GM19372 (cell line): ENCODE measurements at regions not wholly inside any gene's neighbourhood (a gene's known extent, or its start where the extent isn't known, plus 50 kb on each side); places are given as distances from the start of the nearest gene placed in this dataset.
"Not testable (repeated sequence)": the region's sequence is repeated elsewhere in the genome, so short reads cannot be mapped to it uniquely, and the experiment has no call there.

Source experiments
- ATAC-seq: cut with Tn5 transposase; IDR thresholded peaks from one replicate; pipeline ENCODE4 v1.9.1; 2021; ENCODE audit warnings: mild to moderate bottlenecking, low read depth, moderate library complexity; ENCODE audit not compliant: unreplicated experiment

- ATAC-seq = no peak
Measured at GRCh38 chr11:105432241-105432995, 177.5 kb upstream of the GRIA4 start.

DNA sequence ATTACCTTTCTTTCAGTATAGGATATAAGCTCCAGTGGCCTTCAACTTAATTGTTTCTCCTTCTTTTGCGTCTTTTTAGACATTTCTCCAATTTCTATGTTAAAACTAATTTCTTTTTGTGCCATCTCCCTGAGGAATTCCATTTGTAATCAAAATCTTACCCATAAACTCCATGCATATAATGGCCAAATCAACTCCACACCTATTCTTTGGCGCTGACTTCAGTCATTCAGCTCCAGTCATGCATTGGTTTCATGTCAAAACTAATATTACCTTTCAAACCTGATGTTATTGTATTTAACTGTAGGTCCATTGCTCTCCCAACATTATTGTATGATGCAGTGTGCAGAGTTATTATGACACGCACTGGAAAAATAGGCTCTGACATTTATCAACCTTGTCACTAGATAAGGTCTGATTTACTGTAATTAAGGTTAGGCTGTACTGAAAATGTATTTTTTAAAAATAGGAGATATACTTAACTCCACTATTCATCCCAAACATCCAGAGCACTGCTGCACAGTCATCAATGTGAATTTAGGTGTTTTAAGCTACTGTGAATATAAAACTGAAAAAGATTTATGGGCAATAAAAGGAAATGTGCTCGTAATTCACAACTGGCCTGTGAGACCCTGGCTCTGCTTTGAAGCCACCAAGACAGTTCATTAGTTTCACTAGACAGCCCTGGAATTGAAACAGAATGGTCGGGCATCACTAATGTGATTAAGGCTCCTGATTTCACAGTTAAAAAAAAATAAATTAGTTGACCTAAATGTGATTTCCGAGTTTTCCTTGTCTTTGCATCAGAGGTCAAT lies 180.6 kb upstream of the GRIA4 start:
- ATAC-seq = no peak

DNA sequence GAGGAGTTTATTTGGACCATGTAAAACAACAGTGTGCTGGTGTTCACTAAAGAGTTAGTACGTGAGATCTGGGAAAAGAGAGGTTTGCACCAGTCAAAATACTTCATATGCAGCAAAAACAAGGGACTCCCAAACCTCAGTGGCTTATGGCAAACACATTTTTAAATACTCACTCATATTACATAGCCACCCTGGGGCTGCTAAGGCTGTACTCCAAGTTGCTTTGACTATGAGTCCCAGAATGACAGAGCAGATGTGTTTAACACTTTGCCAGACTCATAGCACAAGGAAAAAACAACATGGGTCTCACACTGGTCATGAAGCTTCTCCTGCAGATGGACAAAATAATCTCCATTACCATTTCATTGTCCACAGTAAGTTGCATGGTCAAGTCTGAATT lies 202.8 kb upstream of the GRIA4 start:
- ATAC-seq = no peak

DNA sequence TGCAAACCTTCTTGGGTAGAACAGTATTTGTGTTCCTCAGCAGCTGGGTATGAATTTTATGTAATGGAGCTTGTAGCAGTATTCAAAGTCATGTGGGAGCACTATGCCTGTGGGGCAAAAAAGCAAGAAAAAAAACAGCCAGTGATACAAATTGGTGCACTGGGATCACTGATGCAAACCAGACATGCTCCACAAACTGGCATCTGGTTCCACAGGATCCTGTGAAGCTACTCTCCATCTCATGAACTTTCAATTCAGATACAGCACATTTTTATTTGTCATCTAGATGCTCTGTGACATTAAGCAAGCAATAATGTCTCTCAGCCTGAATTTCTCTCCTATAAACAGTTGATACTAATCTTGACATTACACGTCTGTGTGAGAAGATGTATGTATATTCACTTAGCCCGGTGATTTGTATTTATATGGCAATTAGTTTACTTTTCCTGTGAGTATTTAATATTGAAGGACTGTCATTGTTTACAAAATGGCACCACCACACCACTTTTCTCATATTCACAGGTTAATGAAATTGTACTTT lies 208.5 kb upstream of the GRIA4 start:
- no peak for ATAC-seq

- no peak for ATAC-seq
Measured at GRCh38 chr11:105399511-105399910, 210.4 kb upstream of the GRIA4 start.

DNA sequence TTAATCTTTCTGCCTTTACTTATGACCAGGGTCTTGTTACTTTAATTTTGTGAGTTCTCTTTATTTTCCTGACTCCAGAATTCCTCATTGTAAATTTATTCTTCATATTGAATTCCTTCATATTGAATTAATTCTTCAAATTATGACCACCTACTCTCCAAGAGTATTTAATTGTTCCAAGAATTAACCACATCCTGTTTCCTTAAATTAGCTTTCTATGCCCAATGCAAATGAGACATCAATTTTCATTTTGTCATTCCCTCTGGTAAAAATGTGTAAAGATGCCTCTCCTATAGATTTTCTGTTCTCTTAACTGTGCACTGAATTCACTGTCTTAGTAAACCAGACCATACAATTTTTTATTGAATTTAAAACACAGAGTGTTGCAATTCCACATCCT lies 211.2 kb upstream of the GRIA4 start:
- ATAC-seq = no peak

- ATAC-seq = no peak
Measured at GRCh38 chr11:105393326-105393725, 216.5 kb upstream of the GRIA4 start.

DNA sequence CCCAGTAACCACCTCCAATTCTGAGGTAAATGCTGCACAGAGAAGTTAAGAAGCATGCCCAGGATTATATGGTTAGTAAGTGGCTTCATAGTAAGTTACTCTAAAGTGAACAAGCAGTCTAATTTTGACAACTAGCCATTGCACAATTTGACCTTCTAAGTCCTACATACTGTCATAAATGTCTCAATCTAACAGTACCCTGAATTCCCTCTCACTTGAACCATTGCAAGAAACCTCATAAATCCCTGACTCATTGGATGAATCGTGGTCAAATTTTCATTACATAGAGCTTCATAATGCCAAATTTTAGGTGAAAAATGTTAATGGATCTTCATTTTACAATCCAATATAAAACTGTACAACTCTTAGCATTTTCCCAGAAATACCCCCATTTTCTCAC lies 217.3 kb upstream of the GRIA4 start:
- ATAC-seq = no peak

DNA sequence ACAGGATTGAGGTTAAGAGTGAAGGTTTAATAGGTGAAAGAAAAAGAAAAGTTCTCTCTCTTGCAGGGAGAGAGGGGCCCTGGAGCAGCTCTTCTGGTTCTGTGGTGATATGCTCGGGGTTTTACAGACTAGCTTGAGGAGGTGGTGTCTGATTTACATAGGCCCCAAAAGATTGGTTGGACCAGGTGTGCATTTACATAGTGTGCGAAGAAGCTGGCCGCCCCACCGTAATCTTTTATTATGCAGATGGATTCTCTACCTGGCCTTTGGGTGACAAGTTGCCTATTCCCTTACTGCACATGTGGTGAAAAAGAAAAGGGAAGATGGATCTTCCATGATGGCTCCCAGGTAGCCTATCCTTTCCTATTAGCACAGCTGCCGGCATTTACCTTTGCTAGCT lies 219.9 kb upstream of the GRIA4 start:
- ATAC-seq = no peak

GRCh38 chr11:105388006-105388405 lies 221.9 kb upstream of the GRIA4 start:
- ATAC-seq = no peak

GRCh38 chr11:105381941-105382340 lies 227.9 kb upstream of the GRIA4 start:
- ATAC-seq = no peak

GRCh38 chr11:105377870-105378269 lies 232.0 kb upstream of the GRIA4 start:
- no peak for ATAC-seq

- ATAC-seq = no peak
Measured at GRCh38 chr11:105372206-105372605, 232.6 kb upstream of the CARD18 start.

DNA sequence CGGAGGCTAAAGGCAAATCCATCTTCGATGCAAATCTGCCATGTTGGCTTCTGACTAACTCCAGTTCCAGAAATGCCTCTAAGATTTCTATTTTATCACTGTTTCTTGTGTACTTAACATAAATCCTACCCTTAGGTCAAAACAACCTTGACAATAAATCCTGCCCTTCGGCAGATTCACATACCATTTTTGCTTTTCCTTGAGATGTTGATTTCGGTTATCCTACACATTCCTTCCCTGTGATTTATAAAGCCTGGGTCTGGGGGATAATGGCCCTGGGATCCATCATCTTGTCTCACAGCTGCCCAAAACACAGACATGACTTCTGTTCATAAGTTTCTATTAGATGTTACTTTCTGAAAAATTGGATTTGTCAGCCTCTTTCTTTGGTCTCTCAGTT lies 231.7 kb upstream of the CARD18 start:
- ATAC-seq = no peak

DNA sequence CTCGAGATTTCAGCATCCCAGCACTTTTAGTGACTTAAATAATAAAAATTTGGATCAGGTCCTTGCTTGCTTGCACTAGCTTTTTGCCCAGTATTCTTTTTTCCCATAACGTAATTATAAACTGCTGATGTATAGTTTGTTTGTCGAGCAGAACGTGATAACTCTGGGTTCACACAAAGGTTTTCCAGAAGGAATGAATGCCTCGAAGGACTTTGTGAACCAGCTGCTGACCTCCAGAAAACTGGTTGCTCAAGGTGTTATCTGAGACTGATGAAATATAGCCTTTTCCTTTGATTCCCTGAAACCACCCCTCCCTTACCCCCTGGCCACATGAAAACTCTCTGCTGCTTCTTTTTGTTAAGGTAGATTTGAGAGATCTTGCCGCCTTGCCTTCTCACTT lies 229.1 kb upstream of the CARD18 start:
- ATAC-seq = no peak

- ATAC-seq = no peak
Measured at GRCh38 chr11:105367129-105367528, 227.6 kb upstream of the CARD18 start.

DNA sequence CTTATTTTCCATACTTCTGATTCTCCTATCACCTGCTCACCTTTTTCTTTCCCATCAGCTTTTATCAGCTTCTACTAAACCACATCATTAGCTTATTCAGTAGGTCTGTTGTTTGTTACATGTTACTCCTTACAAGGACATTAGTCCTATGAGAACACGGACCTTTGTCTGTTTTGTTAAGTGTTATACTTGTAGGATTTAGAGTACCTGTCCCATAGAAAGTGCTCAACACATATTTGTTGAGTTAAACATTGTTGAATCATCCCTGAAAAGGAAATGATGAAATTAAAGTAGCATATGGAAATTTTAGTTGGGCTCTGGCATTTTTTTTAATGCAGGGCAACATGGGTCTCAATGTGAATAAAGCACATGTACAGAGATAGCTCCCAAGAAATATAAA lies 222.1 kb upstream of the CARD18 start:
- no peak for ATAC-seq

DNA sequence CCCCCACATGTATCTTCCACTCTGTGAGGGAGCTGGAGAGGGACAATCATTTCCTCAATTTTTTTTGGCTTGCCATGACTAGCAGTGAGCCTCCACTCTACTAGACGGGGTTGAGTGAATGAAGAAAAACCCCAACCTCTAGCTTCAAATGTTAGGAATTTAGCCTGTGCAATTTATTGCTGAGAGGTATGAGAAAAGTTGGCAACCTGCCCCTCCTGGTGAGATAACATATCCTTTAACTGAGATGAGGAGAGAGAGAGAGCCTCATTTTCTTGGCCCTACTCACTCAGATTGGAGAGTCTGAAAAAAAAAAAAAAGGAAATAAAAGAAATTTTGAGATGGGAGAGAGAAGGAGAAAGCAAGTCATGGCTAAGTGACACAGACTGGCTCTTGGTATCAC lies 218.2 kb upstream of the CARD18 start:
- ATAC-seq = no peak

DNA sequence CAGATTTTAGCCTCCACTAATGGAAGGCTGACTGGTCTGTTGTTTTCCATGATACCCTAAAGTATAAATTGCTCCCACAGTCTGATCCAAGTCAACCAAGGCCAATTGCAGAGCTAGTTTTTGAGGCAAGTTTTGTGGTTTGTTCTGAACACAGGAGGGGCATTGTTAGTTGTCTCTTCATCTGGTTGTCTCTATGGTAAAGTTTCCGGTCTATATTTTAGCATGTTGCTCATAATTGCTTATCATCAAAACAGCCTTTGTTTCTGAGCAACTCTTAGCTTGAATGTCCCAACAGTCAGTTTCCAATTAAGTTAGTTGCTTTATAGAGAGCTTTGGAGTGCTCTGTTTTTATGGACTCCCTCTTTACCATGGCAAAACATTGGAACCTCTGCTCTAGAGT lies 217.6 kb upstream of the CARD18 start:
- ATAC-seq = no peak

DNA sequence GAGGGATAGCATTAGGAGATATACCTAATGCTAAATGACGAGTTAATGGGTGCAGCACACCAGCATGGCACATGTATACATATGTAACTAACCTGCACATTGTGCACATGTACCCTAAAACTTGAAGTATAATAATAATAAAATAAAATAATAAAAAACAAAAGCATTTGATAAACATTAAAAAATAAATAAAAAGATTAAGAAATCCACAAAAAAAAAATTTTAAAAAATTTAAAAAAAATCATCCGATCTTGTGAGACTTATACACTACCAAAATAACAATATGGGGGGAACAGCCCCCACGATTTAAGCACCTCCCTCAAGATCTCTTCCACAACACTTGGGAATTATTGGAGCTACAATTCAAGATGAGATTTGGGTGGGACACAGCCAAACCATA lies 210.3 kb upstream of the CARD18 start:
- not testable (repeated sequence) for ATAC-seq

DNA sequence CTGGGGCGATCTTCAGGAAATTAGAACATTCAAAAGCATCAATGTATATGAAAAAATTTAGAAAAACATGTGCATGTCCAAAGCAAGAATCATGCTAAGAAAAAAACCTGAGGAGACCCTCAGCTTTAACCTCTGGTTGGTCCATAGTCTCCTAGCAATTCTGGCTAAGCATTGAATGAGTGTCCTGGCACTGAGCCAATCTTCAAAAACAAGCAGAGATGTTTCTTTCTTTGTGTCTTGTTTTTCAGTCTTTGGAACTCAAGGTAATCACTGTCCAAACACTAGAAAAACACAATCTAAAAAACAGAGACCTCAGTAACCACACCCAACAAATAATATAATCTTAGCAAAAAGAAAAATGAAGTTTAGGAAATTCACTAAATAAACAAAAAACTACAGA lies 205.4 kb upstream of the CARD18 start:
- ATAC-seq = no peak
